Trophoblast cell (in vitro differentiated cells and primary cell): ENCODE measurements at regions not wholly inside any gene's neighbourhood (a gene's known extent, or its start where the extent isn't known, plus 50 kb on each side); places are given as distances from the start of the nearest gene placed in this dataset.
A peak's percentile ranks its signal among the peaks of the same experiment; 100 is the strongest.

Source experiments
- DNase-seq, 2 donors: peaks; one replicate each; pipeline ENCODE4 v3.0.0-alpha.2; 2016
- H2AFZ ChIP-seq: 2 replicates; pipeline ENCODE4 v1.6.1; 2013; ENCODE audit warnings: low read length, moderate library complexity, mild to moderate bottlenecking; ENCODE audit not compliant: insufficient read depth, poor library complexity
- H2AK5ac ChIP-seq: 2 replicates; pipeline ENCODE4 v1.6.1; 2013; ENCODE audit warnings: mild to moderate bottlenecking, low read length
- H2BK120ac ChIP-seq: 2 replicates; pipeline ENCODE4 v1.6.1; 2013; ENCODE audit warnings: low read length, mild to moderate bottlenecking, moderate library complexity; ENCODE audit not compliant: insufficient read depth, poor library complexity
- H2BK12ac ChIP-seq: 2 replicates; pipeline ENCODE4 v1.6.1; 2013; ENCODE audit warnings: mild to moderate bottlenecking, low read length, moderate library complexity
- H2BK5ac ChIP-seq: 2 replicates; pipeline ENCODE4 v1.6.1; 2013; ENCODE audit warnings: low read length, low read depth, moderate library complexity, mild to moderate bottlenecking; ENCODE audit not compliant: poor library complexity
- H3K14ac ChIP-seq: 2 replicates; pipeline ENCODE4 v1.6.1; 2013; ENCODE audit warnings: mild to moderate bottlenecking, low read length
- H3K18ac ChIP-seq: 2 replicates; pipeline ENCODE4 v1.6.1; 2013; ENCODE audit warnings: mild to moderate bottlenecking, low read length
- H3K23ac ChIP-seq: 2 replicates; pipeline ENCODE4 v1.6.1; 2013; ENCODE audit warnings: low read length
- H3K27ac ChIP-seq: 2 replicates; pipeline ENCODE4 v1.5.1; 2013; ENCODE audit warnings: low read depth, mild to moderate bottlenecking, inconsistent platforms, low read length, moderate library complexity
- H3K27me3 ChIP-seq: 2 replicates; pipeline ENCODE4 v1.6.1; 2013; ENCODE audit warnings: inconsistent platforms, mild to moderate bottlenecking, low read length, moderate library complexity; ENCODE audit not compliant: insufficient read depth
- H3K36me3 ChIP-seq, 2 experiments: 1 replicate in 1 of 2; 2 replicates in 1 of 2; pipeline ENCODE4 v1.6.1; 2013; ENCODE audit warnings: low read length in 2 of 2, mild to moderate bottlenecking in 2 of 2, moderate library complexity in 1 of 2; ENCODE audit not compliant: insufficient read depth in 2 of 2, control insufficient read depth in 1 of 2
- H3K4ac ChIP-seq: 2 replicates; pipeline ENCODE4 v1.6.1; 2013; ENCODE audit warnings: low read depth, mild to moderate bottlenecking, low read length, moderate library complexity
- H3K4me1 ChIP-seq, 2 experiments: 1 replicate in 1 of 2; 2 replicates in 1 of 2; pipeline ENCODE4 v1.6.1; 2013; ENCODE audit warnings: low read length in 2 of 2, mild to moderate bottlenecking in 2 of 2, moderate library complexity in 1 of 2; ENCODE audit not compliant: insufficient read depth in 2 of 2, control insufficient read depth in 1 of 2
- H3K4me2 ChIP-seq: 2 replicates; pipeline ENCODE4 v1.6.1; 2013; ENCODE audit warnings: inconsistent platforms, mild to moderate bottlenecking, low read length, moderate library complexity
- H3K4me3 ChIP-seq: 2 replicates; pipeline ENCODE4 v1.5.1; 2013; ENCODE audit warnings: mild to moderate bottlenecking, low read depth, low read length, inconsistent platforms
- H3K79me1 ChIP-seq: one replicate; pipeline ENCODE4 v1.6.1; 2013; ENCODE audit warnings: low read length
- H3K79me2 ChIP-seq: 2 replicates; pipeline ENCODE4 v1.6.1; 2013; ENCODE audit warnings: low read length, mild to moderate bottlenecking; ENCODE audit not compliant: control insufficient read depth, insufficient read depth, poor library complexity
- H3K9ac ChIP-seq: 2 replicates; pipeline ENCODE4 v1.6.1; 2013; ENCODE audit warnings: mild to moderate bottlenecking, low read length
- H3K9me3 ChIP-seq: 2 replicates; pipeline ENCODE4 v1.6.1; 2013; ENCODE audit warnings: low read depth, mild to moderate bottlenecking, control low read depth, inconsistent platforms, low read length; ENCODE audit not compliant: insufficient read depth
- H4K12ac ChIP-seq: 2 replicates; pipeline ENCODE4 v1.6.1; 2013; ENCODE audit warnings: low read depth, mild to moderate bottlenecking, low read length, moderate library complexity
- H4K8ac ChIP-seq: 2 replicates; pipeline ENCODE4 v1.6.1; 2013; ENCODE audit warnings: low read depth, mild to moderate bottlenecking, low read length, moderate library complexity
- H4K91ac ChIP-seq: one replicate; pipeline ENCODE4 v1.6.1; 2013; ENCODE audit warnings: low read depth, mild to moderate bottlenecking, low read length, moderate library complexity
- WGBS: extraction: QIAGEN DNeasy Blood & Tissue Kit; methylation state at CpG from one replicate; pipeline ENCODE4 v1.1.7; 2013; ENCODE audit warnings: missing lambda C conversion rate; ENCODE audit not compliant: insufficient read length, insufficient coverage; ENCODE audit errors: extremely low coverage; 5-methylcytosine and 5-hydroxymethylcytosine counted together

DNA sequence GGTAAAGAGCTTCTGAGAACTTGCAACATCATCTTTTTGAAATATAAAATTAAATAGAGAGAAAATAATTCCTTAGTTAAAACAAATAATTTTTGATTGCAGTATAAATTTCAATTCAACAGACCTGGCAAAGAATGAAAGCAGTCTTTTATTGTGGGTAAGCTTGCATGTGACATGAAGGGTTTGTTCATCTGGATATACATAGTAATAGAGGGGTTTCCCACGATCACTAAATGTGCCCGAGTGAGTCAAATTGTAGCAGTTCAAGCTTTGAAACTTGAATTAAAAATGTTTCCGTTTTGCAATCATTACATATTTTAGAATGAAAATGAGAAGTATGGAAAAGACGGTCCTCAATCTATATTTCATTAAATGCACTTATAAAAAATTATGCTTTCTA lies 658.4 kb upstream of the MBL2 start:
- H3K27ac ChIP-seq = no peak overlapping the region
- no peak overlapping the region for H4K12ac ChIP-seq
- no peak overlapping the region for H3K4ac ChIP-seq
- H3K4me3 ChIP-seq = no peak overlapping the region
- H4K8ac ChIP-seq = no peak overlapping the region
- no peaks in the 10 kb centered on the region for H3K27me3 ChIP-seq
- no CpG with 5 or more reads among the region's 4 CpGs for WGBS
- H2AK5ac ChIP-seq = no peak overlapping the region
- H3K4me1 ChIP-seq = no peaks in the 10 kb centered on the region
- no peak overlapping the region for H3K18ac ChIP-seq
- no peaks in the 10 kb centered on the region for H3K9me3 ChIP-seq
- H3K79me2 ChIP-seq = no peaks in the 10 kb centered on the region
- H3K4me2 ChIP-seq = no peak overlapping the region
- no peaks in the 10 kb centered on the region for H3K36me3 ChIP-seq
- no peak overlapping the region for H3K23ac ChIP-seq
- no peak overlapping the region for H2AFZ ChIP-seq
- H4K91ac ChIP-seq = no peak overlapping the region
- H3K14ac ChIP-seq = no peak overlapping the region
- H2BK5ac ChIP-seq = no peak overlapping the region
- peaks cover 2% of the 10 kb centered on the region for H3K79me1 ChIP-seq
- no peak for DNase-seq
- H2BK12ac ChIP-seq = no peak overlapping the region
- no peak overlapping the region for H3K9ac ChIP-seq
- H2BK120ac ChIP-seq = no peak overlapping the region

DNA sequence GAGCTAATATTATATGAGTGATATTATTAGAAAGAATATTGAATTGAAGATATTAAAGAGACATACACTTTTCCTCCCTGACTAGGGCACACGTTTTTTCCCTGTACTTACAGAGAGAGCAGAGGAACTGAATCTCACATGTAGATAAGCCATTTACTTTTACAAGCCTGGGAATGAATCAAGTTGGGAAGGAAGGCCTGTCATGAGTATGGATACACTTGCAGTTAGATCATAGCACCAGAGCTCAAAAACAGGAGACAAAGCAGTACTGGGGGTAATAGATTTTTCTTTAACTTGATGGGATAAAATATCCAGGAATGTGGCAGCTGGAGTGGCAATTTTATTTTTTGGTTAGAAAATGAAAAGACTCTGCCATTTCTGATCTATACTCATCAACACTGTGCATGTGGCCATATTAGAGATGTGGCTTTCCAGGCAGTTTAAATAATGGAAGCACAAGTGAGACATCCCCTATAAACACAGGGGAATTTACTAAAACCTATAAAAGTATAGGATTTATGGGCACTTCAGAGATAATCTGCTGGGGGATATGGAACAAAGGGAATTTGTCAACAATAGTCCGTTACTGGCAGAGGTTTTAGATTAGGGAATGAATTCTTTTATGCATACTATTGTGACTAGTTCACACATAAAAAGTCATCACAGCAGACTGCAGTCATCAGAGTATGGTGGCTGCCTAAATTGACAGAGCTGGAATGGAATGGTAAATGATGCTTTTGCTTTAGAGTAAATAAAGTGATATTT lies 657.7 kb upstream of the MBL2 start:
- no peak overlapping the region for H2BK120ac ChIP-seq
- no peak overlapping the region for H4K8ac ChIP-seq
- H3K27ac ChIP-seq = no peak overlapping the region
- H3K23ac ChIP-seq = no peak overlapping the region
- H2BK12ac ChIP-seq = no peak overlapping the region
- H4K12ac ChIP-seq = no peak overlapping the region
- H2BK5ac ChIP-seq = no peak overlapping the region
- no peak for DNase-seq
- no peak overlapping the region for H2AFZ ChIP-seq
- no peaks in the 10 kb centered on the region for H3K9me3 ChIP-seq
- WGBS = no CpG with 5 or more reads among the region's 2 CpGs
- H3K36me3 ChIP-seq = no peaks in the 10 kb centered on the region
- no peak overlapping the region for H3K18ac ChIP-seq
- no peak overlapping the region for H2AK5ac ChIP-seq
- no peak overlapping the region for H3K4me3 ChIP-seq
- H3K79me2 ChIP-seq = no peaks in the 10 kb centered on the region
- no peaks in the 10 kb centered on the region for H3K27me3 ChIP-seq
- no peaks in the 10 kb centered on the region for H3K79me1 ChIP-seq
- H3K4me2 ChIP-seq = no peak overlapping the region
- H3K4ac ChIP-seq = no peak overlapping the region
- H3K4me1 ChIP-seq = no peaks in the 10 kb centered on the region
- H4K91ac ChIP-seq = no peak overlapping the region
- no peak overlapping the region for H3K9ac ChIP-seq
- no peak overlapping the region for H3K14ac ChIP-seq

DNA sequence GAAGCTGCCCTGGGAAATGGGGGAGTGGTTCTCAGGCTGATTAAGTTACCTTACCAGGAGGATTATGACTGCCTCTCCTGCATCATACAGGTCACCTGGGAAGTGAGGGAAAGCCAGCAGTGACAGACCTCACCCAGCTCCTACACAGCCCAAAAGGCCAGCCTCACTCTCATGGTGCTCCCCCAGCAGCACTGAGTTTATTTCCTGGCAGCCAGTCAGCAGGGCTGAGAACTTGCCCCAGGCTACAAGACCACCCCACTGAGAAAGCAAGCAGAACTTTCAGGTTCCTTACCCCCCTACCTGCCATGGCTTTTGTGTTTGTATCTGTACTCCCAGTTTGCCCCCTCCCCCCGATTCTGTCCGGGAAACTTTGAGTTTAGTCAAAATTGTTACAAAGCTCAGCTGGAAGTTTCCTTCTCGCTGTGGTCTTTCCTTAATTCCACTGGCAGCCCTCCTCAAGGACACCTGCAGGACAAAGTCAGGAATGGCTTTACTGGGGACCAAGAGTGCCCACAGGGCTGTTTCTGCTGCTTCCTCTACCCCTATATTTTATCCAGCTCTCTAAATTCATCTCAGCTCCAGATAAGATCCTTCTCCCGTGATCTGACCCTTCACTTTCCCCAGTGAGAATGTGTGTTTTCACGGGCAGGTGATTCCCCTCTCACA lies 649.8 kb upstream of the MBL2 start:
- Histone ChIP-seq H2BK12ac (peak overlapping the region; percentile 66), H2AFZ (no peak overlapping the region)
- no CpG with 5 or more reads among the region's 5 CpGs for WGBS

DNA sequence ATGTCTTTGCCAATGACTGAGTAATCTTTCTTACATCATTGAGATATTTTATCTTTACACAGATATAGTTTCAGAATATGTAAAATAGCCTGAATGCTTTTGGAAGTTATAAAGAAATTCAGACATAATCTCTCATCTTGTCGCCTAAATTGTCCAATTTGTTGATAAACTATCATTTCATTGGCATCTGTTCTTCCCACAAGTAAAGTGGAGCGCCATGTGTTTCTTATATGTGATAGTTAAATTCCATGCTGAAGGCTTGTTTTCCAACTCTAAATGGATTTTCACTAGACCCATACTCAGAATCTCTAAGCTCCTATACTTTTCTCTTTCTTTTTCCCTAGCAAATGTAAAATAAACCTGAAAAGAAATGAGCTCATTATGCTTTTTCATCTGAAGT lies 640.1 kb upstream of the MBL2 start:
- Histone ChIP-seq H4K8ac (no peak overlapping the region), H3K27me3 (no peaks in the 10 kb centered on the region), H3K4ac (no peak overlapping the region), H3K4me2 (no peak overlapping the region), H4K12ac (no peak overlapping the region), H2AFZ (no peak overlapping the region), H3K23ac (no peak overlapping the region), H3K36me3 (no peaks in the 10 kb centered on the region), H2BK12ac (no peak overlapping the region), H2BK120ac (no peak overlapping the region), H4K91ac (no peak overlapping the region), H3K27ac (no peak overlapping the region), H3K4me1 (no peaks in the 10 kb centered on the region), H3K14ac (no peak overlapping the region), H3K79me1 (no peaks in the 10 kb centered on the region), H3K18ac (no peak overlapping the region), H3K9ac (no peak overlapping the region), H2AK5ac (no peak overlapping the region), H3K9me3 (no peaks in the 10 kb centered on the region), H3K79me2 (no peaks in the 10 kb centered on the region), H3K4me3 (no peak overlapping the region), H2BK5ac (no peak overlapping the region)
- DNase-seq = peak in 1 of 2 donors; percentile 3
- WGBS = no CpG with 5 or more reads among the region's 2 CpGs

More for the DNA sequence above, 649.8 kb upstream of the MBL2 start:
- H3K4ac ChIP-seq = peak overlapping the region; percentile 17
- H3K9me3 ChIP-seq = no peaks in the 10 kb centered on the region
- H3K4me1 ChIP-seq = no peaks in the 10 kb centered on the region
- H2BK5ac ChIP-seq = no peak overlapping the region
- H3K14ac ChIP-seq = no peak overlapping the region
- no peaks in the 10 kb centered on the region for H3K27me3 ChIP-seq
- H4K91ac ChIP-seq = peak overlapping the region; percentile 30
- no peak overlapping the region for H3K23ac ChIP-seq
- H2AK5ac ChIP-seq = no peak overlapping the region
- no peak overlapping the region for H4K12ac ChIP-seq
- H4K8ac ChIP-seq = peak overlapping the region; percentile 1
- H3K4me3 ChIP-seq = no peak overlapping the region
- H3K36me3 ChIP-seq = no peaks in the 10 kb centered on the region
- H2BK120ac ChIP-seq = peak overlapping the region; percentile 8
- peak overlapping the region; percentile 14 for H3K18ac ChIP-seq
- DNase-seq = no peak
- no peak overlapping the region for H3K9ac ChIP-seq
- no peak overlapping the region for H3K4me2 ChIP-seq
- no peak overlapping the region for H3K27ac ChIP-seq
- no peaks in the 10 kb centered on the region for H3K79me2 ChIP-seq
- peaks cover 2% of the 10 kb centered on the region for H3K79me1 ChIP-seq
